ENCODE measurements at regions not wholly inside any gene's neighbourhood (a gene's known extent, or its start where the extent isn't known, plus 50 kb on each side); places are given as distances from the start of the nearest gene placed in this dataset.

GRCh38 chr18:30302181-30302580 is 740.4 kb downstream of the DSC3 start:
- TF ChIP-seq CSDC2 (CRISPR knock-in tag; IDR thresholded peaks at IDR 0.05) = no peak
- no peak for TF ChIP-seq SNAI2 (CRISPR knock-in tag; IDR thresholded peaks at IDR 0.05)
- TF ChIP-seq ZFP3 (CRISPR knock-in tag; IDR thresholded peaks at IDR 0.05) = no peak
- TF ChIP-seq, protein P1, sequence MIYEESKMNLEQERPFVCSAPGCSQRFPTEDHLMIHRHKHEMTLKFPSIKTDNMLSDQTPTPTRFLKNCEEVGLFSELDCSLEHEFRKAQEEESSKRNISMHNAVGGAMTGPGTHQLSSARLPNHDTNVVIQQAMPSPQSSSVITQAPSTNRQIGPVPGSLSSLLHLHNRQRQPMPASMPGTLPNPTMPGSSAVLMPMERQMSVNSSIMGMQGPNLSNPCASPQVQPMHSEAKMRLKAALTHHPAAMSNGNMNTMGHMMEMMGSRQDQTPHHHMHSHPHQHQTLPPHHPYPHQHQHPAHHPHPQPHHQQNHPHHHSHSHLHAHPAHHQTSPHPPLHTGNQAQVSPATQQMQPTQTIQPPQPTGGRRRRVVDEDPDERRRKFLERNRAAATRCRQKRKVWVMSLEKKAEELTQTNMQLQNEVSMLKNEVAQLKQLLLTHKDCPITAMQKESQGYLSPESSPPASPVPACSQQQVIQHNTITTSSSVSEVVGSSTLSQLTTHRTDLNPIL (CRISPR knock-in tag; IDR thresholded peaks at IDR 0.05; ENCODE audit: low read depth) = no peak
- TF ChIP-seq, protein P2, sequence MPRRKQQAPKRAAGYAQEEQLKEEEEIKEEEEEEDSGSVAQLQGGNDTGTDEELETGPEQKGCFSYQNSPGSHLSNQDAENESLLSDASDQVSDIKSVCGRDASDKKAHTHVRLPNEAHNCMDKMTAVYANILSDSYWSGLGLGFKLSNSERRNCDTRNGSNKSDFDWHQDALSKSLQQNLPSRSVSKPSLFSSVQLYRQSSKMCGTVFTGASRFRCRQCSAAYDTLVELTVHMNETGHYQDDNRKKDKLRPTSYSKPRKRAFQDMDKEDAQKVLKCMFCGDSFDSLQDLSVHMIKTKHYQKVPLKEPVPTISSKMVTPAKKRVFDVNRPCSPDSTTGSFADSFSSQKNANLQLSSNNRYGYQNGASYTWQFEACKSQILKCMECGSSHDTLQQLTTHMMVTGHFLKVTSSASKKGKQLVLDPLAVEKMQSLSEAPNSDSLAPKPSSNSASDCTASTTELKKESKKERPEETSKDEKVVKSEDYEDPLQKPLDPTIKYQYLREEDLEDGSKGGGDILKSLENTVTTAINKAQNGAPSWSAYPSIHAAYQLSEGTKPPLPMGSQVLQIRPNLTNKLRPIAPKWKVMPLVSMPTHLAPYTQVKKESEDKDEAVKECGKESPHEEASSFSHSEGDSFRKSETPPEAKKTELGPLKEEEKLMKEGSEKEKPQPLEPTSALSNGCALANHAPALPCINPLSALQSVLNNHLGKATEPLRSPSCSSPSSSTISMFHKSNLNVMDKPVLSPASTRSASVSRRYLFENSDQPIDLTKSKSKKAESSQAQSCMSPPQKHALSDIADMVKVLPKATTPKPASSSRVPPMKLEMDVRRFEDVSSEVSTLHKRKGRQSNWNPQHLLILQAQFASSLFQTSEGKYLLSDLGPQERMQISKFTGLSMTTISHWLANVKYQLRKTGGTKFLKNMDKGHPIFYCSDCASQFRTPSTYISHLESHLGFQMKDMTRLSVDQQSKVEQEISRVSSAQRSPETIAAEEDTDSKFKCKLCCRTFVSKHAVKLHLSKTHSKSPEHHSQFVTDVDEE (CRISPR knock-in tag; IDR thresholded peaks at IDR 0.05) = no peak
- TF ChIP-seq ARNTL (CRISPR knock-in tag; IDR thresholded peaks at IDR 0.05; ENCODE audit: borderline replicate concordance, low read depth) = no peak
- TF ChIP-seq ZFP30 (CRISPR knock-in tag; IDR thresholded peaks at IDR 0.05) = no peak
- TF ChIP-seq TOX (CRISPR knock-in tag; IDR thresholded peaks at IDR 0.05; ENCODE audit: borderline replicate concordance) = no peak
- TF ChIP-seq ESRRG (CRISPR knock-in tag; IDR thresholded peaks at IDR 0.05) = no peak
- no peak for TF ChIP-seq PATZ1 (CRISPR knock-in tag; IDR thresholded peaks at IDR 0.05; ENCODE audit: borderline replicate concordance)
- TF ChIP-seq ZNF70 (CRISPR knock-in tag; IDR thresholded peaks at IDR 0.05) = no peak

All from SK-N-SH treated with all-trans-retinoic acid at 6 μM for 48 hours (cell line).